Hepatocyte (in vitro differentiated cells): ENCODE measurements at regions not wholly inside any gene's neighbourhood (a gene's known extent, or its start where the extent isn't known, plus 50 kb on each side); places are given as distances from the start of the nearest gene placed in this dataset.

Experiments
- EZH2phosphoT487 ChIP-seq: fragments of 200-600 bp; sonication (generic); IDR thresholded peaks from one replicate; pipeline ENCODE4 v1.6.1; 2018; ENCODE audit warnings: antibody characterized with exemption, mild to moderate bottlenecking, low read depth, moderate library complexity; ENCODE audit not compliant: unreplicated experiment, severe bottlenecking
- TF ChIP-seq, protein P1 (sequence below): fragments of 200-600 bp; sonication (generic); IDR thresholded peaks from 2 replicates; pipeline ENCODE4 v1.5.1; 2016; ENCODE audit warnings: antibody characterized with exemption, mild to moderate bottlenecking; ENCODE audit not compliant: poor library complexity

DNA sequence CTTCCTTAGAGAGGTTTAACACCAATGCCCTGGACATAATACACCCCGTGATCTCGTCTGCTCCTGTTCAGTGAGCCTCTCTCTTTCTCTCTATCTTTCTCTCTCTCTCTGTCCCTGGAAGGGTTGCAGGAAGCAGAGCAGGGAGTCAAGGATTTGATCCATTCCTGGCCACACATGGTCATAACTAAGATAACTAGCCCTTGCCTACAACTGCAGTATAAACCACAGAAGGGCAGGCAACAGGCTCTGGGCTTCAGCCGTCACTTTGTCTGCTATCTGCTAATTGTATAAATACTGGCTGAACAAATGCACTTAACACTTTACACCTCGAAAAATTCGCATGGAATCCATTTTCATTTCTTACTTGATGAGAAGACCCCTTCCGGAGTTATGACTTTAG, 357.5 kb upstream of the RUNX1 start:
- TF ChIP-seq, protein P1, sequence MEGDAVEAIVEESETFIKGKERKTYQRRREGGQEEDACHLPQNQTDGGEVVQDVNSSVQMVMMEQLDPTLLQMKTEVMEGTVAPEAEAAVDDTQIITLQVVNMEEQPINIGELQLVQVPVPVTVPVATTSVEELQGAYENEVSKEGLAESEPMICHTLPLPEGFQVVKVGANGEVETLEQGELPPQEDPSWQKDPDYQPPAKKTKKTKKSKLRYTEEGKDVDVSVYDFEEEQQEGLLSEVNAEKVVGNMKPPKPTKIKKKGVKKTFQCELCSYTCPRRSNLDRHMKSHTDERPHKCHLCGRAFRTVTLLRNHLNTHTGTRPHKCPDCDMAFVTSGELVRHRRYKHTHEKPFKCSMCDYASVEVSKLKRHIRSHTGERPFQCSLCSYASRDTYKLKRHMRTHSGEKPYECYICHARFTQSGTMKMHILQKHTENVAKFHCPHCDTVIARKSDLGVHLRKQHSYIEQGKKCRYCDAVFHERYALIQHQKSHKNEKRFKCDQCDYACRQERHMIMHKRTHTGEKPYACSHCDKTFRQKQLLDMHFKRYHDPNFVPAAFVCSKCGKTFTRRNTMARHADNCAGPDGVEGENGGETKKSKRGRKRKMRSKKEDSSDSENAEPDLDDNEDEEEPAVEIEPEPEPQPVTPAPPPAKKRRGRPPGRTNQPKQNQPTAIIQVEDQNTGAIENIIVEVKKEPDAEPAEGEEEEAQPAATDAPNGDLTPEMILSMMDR, result no peak
- no peak for TF ChIP-seq EZH2phosphoT487
